ENCODE measurements at regions not wholly inside any gene's neighbourhood (a gene's known extent, or its start where the extent isn't known, plus 50 kb on each side); places are given as distances from the start of the nearest gene placed in this dataset.

DNA sequence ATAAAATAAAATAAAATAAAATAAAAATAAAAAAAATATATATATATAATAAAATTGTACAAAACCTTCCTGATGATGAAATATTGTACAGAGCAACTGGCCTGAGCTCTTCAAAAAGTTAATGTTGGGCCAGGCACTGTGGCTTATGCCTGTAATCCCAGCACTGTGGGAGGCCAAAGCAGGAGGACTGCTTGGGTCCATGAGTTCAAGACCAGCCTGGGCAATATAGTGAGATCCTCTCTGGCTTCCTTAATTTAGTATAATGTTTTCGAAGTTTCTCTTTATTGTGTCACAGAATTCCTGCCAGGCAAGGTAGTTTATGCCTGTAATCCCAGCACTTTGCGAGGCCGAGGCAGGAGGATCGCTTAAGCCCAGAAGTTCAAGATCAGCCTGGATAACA lies 113.9 kb upstream of the SALL4 start:
- no peak for ATAC-seq (ENCODE audit: low FRiP score)
- TF ChIP-seq, protein P1, sequence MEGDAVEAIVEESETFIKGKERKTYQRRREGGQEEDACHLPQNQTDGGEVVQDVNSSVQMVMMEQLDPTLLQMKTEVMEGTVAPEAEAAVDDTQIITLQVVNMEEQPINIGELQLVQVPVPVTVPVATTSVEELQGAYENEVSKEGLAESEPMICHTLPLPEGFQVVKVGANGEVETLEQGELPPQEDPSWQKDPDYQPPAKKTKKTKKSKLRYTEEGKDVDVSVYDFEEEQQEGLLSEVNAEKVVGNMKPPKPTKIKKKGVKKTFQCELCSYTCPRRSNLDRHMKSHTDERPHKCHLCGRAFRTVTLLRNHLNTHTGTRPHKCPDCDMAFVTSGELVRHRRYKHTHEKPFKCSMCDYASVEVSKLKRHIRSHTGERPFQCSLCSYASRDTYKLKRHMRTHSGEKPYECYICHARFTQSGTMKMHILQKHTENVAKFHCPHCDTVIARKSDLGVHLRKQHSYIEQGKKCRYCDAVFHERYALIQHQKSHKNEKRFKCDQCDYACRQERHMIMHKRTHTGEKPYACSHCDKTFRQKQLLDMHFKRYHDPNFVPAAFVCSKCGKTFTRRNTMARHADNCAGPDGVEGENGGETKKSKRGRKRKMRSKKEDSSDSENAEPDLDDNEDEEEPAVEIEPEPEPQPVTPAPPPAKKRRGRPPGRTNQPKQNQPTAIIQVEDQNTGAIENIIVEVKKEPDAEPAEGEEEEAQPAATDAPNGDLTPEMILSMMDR (IDR thresholded peaks at IDR 0.05): no peak
- no peak for DNase-seq (ENCODE audit: low spot score)

DNA sequence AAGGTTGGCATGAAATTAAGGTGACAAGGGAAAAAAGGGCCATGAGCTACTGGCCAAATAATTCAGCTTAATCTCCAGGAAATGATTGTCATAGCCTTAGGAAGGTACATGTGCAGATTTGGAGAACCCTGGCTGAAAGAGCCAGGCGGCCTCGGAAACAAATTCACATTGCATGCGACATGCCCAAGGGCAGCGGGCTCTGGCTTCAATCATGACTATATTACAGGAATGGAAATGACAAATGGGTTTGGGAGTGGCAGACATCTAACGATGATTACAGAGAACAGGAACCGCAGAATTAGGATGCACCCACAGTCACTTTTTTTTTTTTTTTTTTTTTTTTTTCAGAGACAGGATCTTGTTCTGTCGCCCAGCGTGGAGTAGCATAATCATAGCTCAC lies 112.4 kb upstream of the SALL4 start:
- TF ChIP-seq, protein P1 (IDR thresholded peaks at IDR 0.05): no peak
- no peak for ATAC-seq (ENCODE audit: low FRiP score)
- DNase-seq (ENCODE audit: low spot score): no peak

DNA sequence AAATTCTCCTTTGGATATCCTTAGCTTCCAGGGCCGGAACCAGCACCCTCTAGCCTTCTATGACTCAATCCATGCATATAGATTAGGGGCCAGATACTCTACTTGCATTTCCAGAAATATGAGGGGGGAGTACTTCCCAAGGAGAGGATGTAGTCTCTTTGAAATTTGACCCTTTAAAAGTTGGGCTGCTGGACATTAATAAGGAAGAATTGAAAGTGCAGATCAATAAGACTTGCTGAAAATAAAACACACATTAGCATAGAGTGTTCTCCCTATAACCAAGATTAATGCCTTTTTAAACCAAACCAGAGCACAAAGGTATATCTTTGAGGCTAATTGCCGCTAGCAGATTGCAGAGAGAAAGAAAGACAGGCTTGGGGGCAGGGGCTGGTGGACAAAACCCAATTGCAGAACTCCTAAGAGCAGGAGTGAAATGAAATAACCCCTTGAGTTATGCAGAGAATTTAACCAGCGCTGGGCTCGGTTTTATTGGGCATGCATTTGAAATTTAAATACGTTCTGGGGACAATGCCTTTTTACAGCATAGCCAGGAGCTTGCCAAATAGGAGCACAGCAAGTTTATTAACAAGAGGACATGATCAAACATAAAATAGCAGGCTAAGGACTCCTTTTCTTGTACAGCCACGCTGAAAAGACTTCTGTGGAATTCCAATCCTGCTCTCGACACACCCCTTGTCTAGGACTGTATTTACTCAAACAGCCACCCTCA lies 108.2 kb upstream of the SALL4 start:
- DNase-seq (ENCODE audit: low spot score): no peak
- TF ChIP-seq, protein P1 (IDR thresholded peaks at IDR 0.05): no peak
- no peak for ATAC-seq (ENCODE audit: low FRiP score)

DNA sequence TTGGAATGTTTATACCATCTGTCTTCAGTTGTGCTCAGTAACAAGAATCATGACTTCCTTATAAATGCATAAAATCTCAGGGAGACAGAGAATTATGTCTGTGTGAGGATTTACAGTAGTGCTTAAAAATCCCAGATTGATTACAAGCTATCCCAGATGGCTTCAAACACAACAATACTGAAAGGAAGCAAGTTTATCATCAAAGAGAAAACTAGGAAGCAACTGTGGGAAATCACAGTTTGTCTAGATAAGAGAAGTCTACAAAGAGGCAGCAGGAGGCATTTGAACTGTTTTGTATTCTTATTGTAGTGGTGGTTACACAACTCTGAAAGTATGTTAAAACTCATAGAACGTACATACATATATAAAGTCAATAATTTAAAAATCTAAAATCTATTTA lies 104.4 kb upstream of the SALL4 start:
- TF ChIP-seq, protein P1 (IDR thresholded peaks at IDR 0.05): no peak
- DNase-seq (ENCODE audit: low spot score): no peak
- ATAC-seq (ENCODE audit: low FRiP score): no peak

DNA sequence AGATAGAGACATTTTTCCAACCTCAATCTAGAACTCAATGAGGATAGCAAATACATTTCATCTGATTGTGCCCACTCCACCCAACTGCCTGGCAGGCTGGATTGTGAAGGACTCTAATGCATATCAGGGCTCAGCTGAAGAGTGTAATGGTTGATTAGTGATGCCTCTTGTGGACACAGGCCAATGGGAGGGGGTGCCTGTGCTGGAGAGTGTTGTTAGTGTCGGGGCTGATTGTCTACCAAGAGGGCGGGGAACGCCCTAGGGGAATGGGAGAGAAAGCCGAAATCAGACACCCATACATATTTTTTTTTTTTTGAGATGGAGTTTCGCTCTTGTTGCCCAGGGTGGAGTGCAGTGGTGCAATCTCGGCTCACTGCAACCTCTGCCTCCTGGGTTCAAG lies 103.7 kb upstream of the SALL4 start:
- TF ChIP-seq, protein P1 (IDR thresholded peaks at IDR 0.05): no peak
- no peak for ATAC-seq (ENCODE audit: low FRiP score)
- DNase-seq (ENCODE audit: low spot score): no peak

DNA sequence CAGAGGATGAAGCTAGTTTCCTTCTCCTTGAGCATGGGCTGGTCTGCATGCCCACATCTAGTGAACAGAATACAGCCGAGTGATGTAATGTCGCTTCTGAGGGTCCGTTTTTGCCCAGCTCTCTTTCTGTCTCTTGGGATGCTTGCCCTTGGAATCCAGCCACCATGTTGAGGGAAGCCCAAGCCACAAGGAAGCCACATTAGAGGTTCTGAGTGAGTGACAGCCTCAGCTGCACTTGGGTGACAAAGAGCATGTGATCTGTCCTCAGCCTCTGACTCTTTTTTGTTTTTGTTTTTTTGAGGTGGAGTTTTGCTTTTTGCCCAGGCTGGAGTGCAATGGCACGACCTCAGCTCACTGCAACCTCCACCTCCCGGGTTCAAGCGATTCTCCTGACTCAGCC lies 100.6 kb upstream of the SALL4 start:
- TF ChIP-seq, protein P1 (IDR thresholded peaks at IDR 0.05): no peak
- DNase-seq (ENCODE audit: low spot score) (no peak), ATAC-seq (ENCODE audit: low FRiP score) (no peak)

DNA sequence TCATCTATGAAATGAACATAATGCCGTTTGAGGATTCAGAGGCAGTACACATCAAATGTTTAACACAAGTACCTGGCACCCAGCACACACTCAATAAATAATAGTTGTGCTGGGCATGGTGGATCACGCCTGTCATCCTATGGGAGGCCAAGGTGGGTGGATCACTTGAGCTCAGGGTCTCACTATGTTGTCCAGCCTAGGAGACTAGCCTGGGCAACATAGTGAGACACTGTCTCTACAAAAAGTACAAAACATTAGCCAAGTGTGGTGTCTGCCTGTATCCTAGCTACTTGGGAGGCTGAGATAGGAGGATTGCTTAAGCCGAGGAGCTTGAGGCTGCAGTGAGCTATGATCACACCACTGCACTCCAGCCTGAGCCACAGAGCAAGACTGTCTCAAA lies 98.1 kb upstream of the SALL4 start:
- TF ChIP-seq, protein P1 (IDR thresholded peaks at IDR 0.05): no peak
- ATAC-seq (ENCODE audit: low FRiP score) (no peak), DNase-seq (ENCODE audit: low spot score) (no peak)
